Gastroesophageal sphincter (tissue), 4 donors: ENCODE measurements at regions not wholly inside any gene's neighbourhood (a gene's known extent, or its start where the extent isn't known, plus 50 kb on each side); places are given as distances from the start of the nearest gene placed in this dataset.

ENCODE experiments used
- ATAC-seq: fragments of 150-250 bp; one replicate; pipeline ENCODE4 v1.9.1; 2016; ENCODE audit warnings: mild to moderate bottlenecking, moderate library complexity
- H3K27ac ChIP-seq, 4 donors: fragments of 200-600 bp; sonication (generic) in 3 of 4; 1 replicate in 3 of 4; 2 replicates in 1 of 4; pipeline ENCODE4 v1.5.1; 2016 to 2019
- H3K27me3 ChIP-seq: fragments of 200-600 bp; sonication (generic); one replicate; pipeline ENCODE4 v1.5.1; 2019
- H3K36me3 ChIP-seq, 2 donors: fragments of 200-600 bp; sonication (generic); one replicate each; pipeline ENCODE4 v1.5.1; 2019; ENCODE audit warnings: control low read depth in 1 of 2
- H3K4me1 ChIP-seq, 3 donors: fragments of 200-600 bp; sonication (generic); 1 replicate in 2 of 3; 2 replicates in 1 of 3; pipeline ENCODE4 v1.5.1; 2016 to 2019; ENCODE audit warnings: control low read depth in 2 of 3
- H3K4me3 ChIP-seq, 2 donors: fragments of 200-600 bp; sonication (generic); one replicate each; pipeline ENCODE4 v1.5.1; 2019; ENCODE audit warnings: mild to moderate bottlenecking in 1 of 2, moderate library complexity in 1 of 2
- H3K9me3 ChIP-seq, 3 donors: fragments of 200-600 bp; sonication (generic); one replicate each; pipeline ENCODE4 v1.5.1; 2017 to 2019; ENCODE audit warnings: control low read depth in 2 of 3
- CTCF ChIP-seq, 4 experiments: fragments of 200-600 bp in 2 of 4; fragments of 450-650 bp in 2 of 4; sonication (generic) in 1 of 4; IDR thresholded peaks; one replicate each; pipeline ENCODE4 v1.5.1; 2017 to 2019; ENCODE audit warnings: antibody characterized with exemption in 4 of 4, mild to moderate bottlenecking in 2 of 4, moderate library complexity in 2 of 4
- EP300 ChIP-seq: sonication (generic); formaldehyde crosslinking; IDR thresholded peaks from one replicate; pipeline ENCODE4 v1.6.1; 2017; ENCODE audit warnings: antibody characterized with exemption, mild to moderate bottlenecking
- POLR2A ChIP-seq, 2 donors: fragments of 450-650 bp; IDR thresholded peaks; one replicate each; pipeline ENCODE4 v1.6.1; 2017; ENCODE audit warnings: antibody characterized with exemption in 2 of 2, mild to moderate bottlenecking in 2 of 2, moderate library complexity in 1 of 2
- POLR2AphosphoS5 ChIP-seq: sonication (generic); formaldehyde crosslinking; IDR thresholded peaks from one replicate; pipeline ENCODE4 v1.6.1; 2017; ENCODE audit warnings: antibody characterized with exemption
- WGBS, 2 donors: methylation state at CpG; one replicate each; pipeline ENCODE4 v1.1.5; 2018; ENCODE audit warnings: low coverage in 1 of 2; 5-methylcytosine and 5-hydroxymethylcytosine counted together

- H3K4me1 ChIP-seq, result peaks cover 0 to 16% (median 13%) of the 10 kb centered on the region in 3 donors
- WGBS, 2 donors, result 50 to 64% methylated on average over 1 to 2 of the region's 2 CpGs
- no peaks in the 10 kb centered on the region for H3K27me3 ChIP-seq
- TF ChIP-seq POLR2AphosphoS5, result no peak
- TF ChIP-seq EP300, result no peak
- no peak for TF ChIP-seq POLR2A (IDR thresholded peaks at IDR 0.05)
- no peak for TF ChIP-seq CTCF (IDR thresholded peaks at IDR 0.05)
- H3K9me3 ChIP-seq, result no peaks in the 10 kb centered on the region
- ATAC-seq, result no peak
- H3K27ac ChIP-seq, result no peak overlapping the region
- no peaks in the 10 kb centered on the region for H3K36me3 ChIP-seq
- no peak overlapping the region for H3K4me3 ChIP-seq
Observed at GRCh38 chr4:26044524-26044923, 130.5 kb downstream of the SMIM20 start.

GRCh38 chr4:26044983-26045382, 131.0 kb downstream of the SMIM20 start:
- ATAC-seq, result no peak
- no peaks in the 10 kb centered on the region for H3K27me3 ChIP-seq
- WGBS, 2 donors, result 67 to 88% methylated on average over 2 to 4 of the region's 4 CpGs
- no peaks in the 10 kb centered on the region for H3K9me3 ChIP-seq
- peaks cover 0 to 21% (median 14%) of the 10 kb centered on the region in 3 donors for H3K4me1 ChIP-seq
- TF ChIP-seq POLR2A (IDR thresholded peaks at IDR 0.05) (no peak), CTCF (IDR thresholded peaks at IDR 0.05) (no peak), EP300 (no peak), POLR2AphosphoS5 (no peak)
- no peaks in the 10 kb centered on the region for H3K36me3 ChIP-seq
- no peak overlapping the region for H3K4me3 ChIP-seq
- no peak overlapping the region for H3K27ac ChIP-seq

- 87 to 89% methylated on average over 3 to 5 of the region's 5 CpGs for WGBS, 2 donors
- Histone ChIP-seq H3K27ac (peak overlapping the region in 3 of 4 donors; percentile 83 to 89 (median 85)), H3K4me3 (no peak overlapping the region), H3K9me3 (no peaks in the 10 kb centered on the region), H3K36me3 (no peaks in the 10 kb centered on the region), H3K4me1 (peaks cover 0 to 36% (median 15%) of the 10 kb centered on the region in 3 donors), H3K27me3 (no peaks in the 10 kb centered on the region)
- no peak for TF ChIP-seq EP300
- no peak for TF ChIP-seq CTCF (IDR thresholded peaks at IDR 0.05)
- no peak for TF ChIP-seq POLR2AphosphoS5
- TF ChIP-seq POLR2A (IDR thresholded peaks at IDR 0.05), result no peak
- ATAC-seq, result no peak
Observed at GRCh38 chr4:26047795-26048194, 133.8 kb downstream of the SMIM20 start.

GRCh38 chr4:26048378-26048882, 134.4 kb downstream of the SMIM20 start:
- Histone ChIP-seq H3K9me3 (no peaks in the 10 kb centered on the region), H3K36me3 (no peaks in the 10 kb centered on the region), H3K4me1 (peaks cover 0 to 36% (median 15%) of the 10 kb centered on the region in 3 donors), H3K27ac (peak overlapping the region; percentile 66 to 89 (median 84)), H3K4me3 (no peak overlapping the region), H3K27me3 (no peaks in the 10 kb centered on the region)
- 28 to 33% methylated on average over 3 to 10 of the region's 12 CpGs for WGBS, 2 donors
- peak; percentile 88 for ATAC-seq
- TF ChIP-seq POLR2AphosphoS5, result peak; percentile 93
- no peak for TF ChIP-seq CTCF (IDR thresholded peaks at IDR 0.05)

GRCh38 chr4:26048950-26049349, 134.9 kb downstream of the SMIM20 start:
- H3K27ac ChIP-seq, result peak overlapping the region; percentile 66 to 89 (median 84)
- no peak overlapping the region for H3K4me3 ChIP-seq
- no peaks in the 10 kb centered on the region for H3K27me3 ChIP-seq
- peak; percentile 60 for ATAC-seq
- peaks cover 0 to 36% (median 15%) of the 10 kb centered on the region in 3 donors for H3K4me1 ChIP-seq
- H3K9me3 ChIP-seq, result no peaks in the 10 kb centered on the region
- TF ChIP-seq POLR2AphosphoS5 (no peak), POLR2A (IDR thresholded peaks at IDR 0.05) (no peak), EP300 (no peak), CTCF (IDR thresholded peaks at IDR 0.05) (no peak)
- WGBS, 2 donors, result 38 to 63% methylated on average over 6 to 9 of the region's 9 CpGs
- H3K36me3 ChIP-seq, result no peaks in the 10 kb centered on the region
